Endodermal cell (in vitro differentiated cells): ENCODE measurements at regions not wholly inside any gene's neighbourhood (a gene's known extent, or its start where the extent isn't known, plus 50 kb on each side); places are given as distances from the start of the nearest gene placed in this dataset.
A peak's percentile ranks its signal among the peaks of the same experiment; 100 is the strongest.

Experiments used
- DNase-seq: peaks from one replicate; pipeline ENCODE4 v3.0.0-alpha.2; 2017
- H3K27ac ChIP-seq: 2 replicates; pipeline ENCODE4 v1.5.1; 2013; ENCODE audit warnings: mild to moderate bottlenecking, low read depth, low read length, moderate library complexity
- H3K27me3 ChIP-seq: 2 replicates; pipeline ENCODE4 v1.6.1; 2013; ENCODE audit warnings: mild to moderate bottlenecking, low read length, moderate library complexity; ENCODE audit not compliant: insufficient read depth, control insufficient read depth, poor library complexity, severe bottlenecking
- H3K36me3 ChIP-seq: 2 replicates; pipeline ENCODE4 v1.7.0; 2013; ENCODE audit warnings: mild to moderate bottlenecking, low read length, moderate library complexity; ENCODE audit not compliant: control insufficient read depth, insufficient read depth
- H3K4me1 ChIP-seq: one replicate; pipeline ENCODE4 v1.7.0; 2013; ENCODE audit warnings: low read length; ENCODE audit not compliant: control insufficient read depth, insufficient read depth
- H3K4me3 ChIP-seq: 2 replicates; pipeline ENCODE4 v1.5.1; 2013; ENCODE audit warnings: mild to moderate bottlenecking, low read length, moderate library complexity
- H3K9ac ChIP-seq: 2 replicates; pipeline ENCODE4 v1.6.1; 2013; ENCODE audit warnings: mild to moderate bottlenecking, low read length, moderate library complexity; ENCODE audit not compliant: poor library complexity, severe bottlenecking; ENCODE audit errors: extremely low read depth
- H3K9me3 ChIP-seq: 2 replicates; pipeline ENCODE4 v1.6.1; 2013; ENCODE audit warnings: mild to moderate bottlenecking, low read length, moderate library complexity; ENCODE audit not compliant: control insufficient read depth
- H3K27ac Mint-ChIP-seq: 2 replicates; pipeline ENCODE4 v1.8.0; 2020; ENCODE audit warnings: mixed read lengths
- H3K27me3 Mint-ChIP-seq: 2 replicates; pipeline ENCODE4 v1.8.0; 2021; ENCODE audit warnings: mild to moderate bottlenecking, mixed read lengths; ENCODE audit not compliant: insufficient read depth
- H3K36me3 Mint-ChIP-seq: 2 replicates; pipeline ENCODE4 v1.8.0; 2020; ENCODE audit warnings: low read depth, mixed read lengths
- H3K4me1 Mint-ChIP-seq: 2 replicates; pipeline ENCODE4 v1.8.0; 2020; ENCODE audit warnings: mixed read lengths
- H3K4me3 Mint-ChIP-seq: 2 replicates; pipeline ENCODE4 v1.8.0; 2020; ENCODE audit warnings: mild to moderate bottlenecking, moderate library complexity, mixed read lengths
- H3K9me3 Mint-ChIP-seq: 2 replicates; pipeline ENCODE4 v1.8.0; 2020; ENCODE audit warnings: mild to moderate bottlenecking, mixed read lengths
- WGBS, 2 experiments: methylation state at CpG; one replicate each; pipeline versions ENCODE4 v1.1.5 to v1.1.7; 2013; ENCODE audit warnings: missing lambda C conversion rate in 2 of 2, mixed read lengths in 1 of 2; ENCODE audit not compliant: insufficient coverage in 1 of 2, insufficient read length in 1 of 2; 5-methylcytosine and 5-hydroxymethylcytosine counted together
- TF ChIP-seq, protein P1 (sequence below): fragments of 200-600 bp; sonication (generic); conservative IDR thresholded peaks from 2 replicates; pipeline ENCODE4 v1.5.0; 2021; ENCODE audit warnings: antibody characterized with exemption, mild to moderate bottlenecking

DNA sequence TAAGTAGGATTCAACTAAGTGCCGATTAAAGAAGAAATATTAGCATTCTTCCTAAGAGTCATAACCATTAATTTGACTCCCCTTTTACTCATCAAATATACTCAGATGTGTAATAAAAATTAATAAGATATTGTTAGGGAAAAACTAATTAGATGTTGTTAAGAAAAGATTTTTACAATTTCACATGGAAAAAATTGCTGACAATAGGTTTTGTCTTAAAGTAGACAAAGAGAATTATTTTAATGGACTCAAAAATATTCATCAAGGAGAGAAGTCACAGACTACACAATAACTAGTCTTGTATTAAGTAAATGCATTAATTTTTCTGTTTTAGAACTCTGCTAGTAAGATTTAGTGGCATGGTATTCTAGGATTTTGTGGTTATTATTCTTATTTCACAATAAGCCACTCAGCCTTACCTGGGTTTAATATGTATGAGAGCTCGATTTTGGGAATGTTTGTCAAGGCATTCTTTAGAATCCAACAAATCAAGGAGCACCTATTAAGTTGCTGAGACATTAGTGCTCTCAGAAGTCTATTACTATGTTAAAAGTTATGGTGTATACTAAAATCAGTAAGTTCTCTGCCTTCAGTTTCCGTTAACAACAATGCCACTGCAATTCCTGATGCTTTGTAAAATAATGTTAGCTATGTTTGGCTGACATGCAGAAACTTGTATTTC lies 110.2 kb upstream of the UGT8 start:
- no peak overlapping the region for H3K4me3 ChIP-seq
- Mint-ChIP-seq H3K27ac (no peak overlapping the region), H3K9me3 (peaks cover 11% of the 10 kb centered on the region), H3K4me3 (no peak overlapping the region), H3K36me3 (peaks cover 3% of the 10 kb centered on the region), H3K4me1 (peaks cover 12% of the 10 kb centered on the region), H3K27me3 (no peaks in the 10 kb centered on the region)
- TF ChIP-seq, protein P1, sequence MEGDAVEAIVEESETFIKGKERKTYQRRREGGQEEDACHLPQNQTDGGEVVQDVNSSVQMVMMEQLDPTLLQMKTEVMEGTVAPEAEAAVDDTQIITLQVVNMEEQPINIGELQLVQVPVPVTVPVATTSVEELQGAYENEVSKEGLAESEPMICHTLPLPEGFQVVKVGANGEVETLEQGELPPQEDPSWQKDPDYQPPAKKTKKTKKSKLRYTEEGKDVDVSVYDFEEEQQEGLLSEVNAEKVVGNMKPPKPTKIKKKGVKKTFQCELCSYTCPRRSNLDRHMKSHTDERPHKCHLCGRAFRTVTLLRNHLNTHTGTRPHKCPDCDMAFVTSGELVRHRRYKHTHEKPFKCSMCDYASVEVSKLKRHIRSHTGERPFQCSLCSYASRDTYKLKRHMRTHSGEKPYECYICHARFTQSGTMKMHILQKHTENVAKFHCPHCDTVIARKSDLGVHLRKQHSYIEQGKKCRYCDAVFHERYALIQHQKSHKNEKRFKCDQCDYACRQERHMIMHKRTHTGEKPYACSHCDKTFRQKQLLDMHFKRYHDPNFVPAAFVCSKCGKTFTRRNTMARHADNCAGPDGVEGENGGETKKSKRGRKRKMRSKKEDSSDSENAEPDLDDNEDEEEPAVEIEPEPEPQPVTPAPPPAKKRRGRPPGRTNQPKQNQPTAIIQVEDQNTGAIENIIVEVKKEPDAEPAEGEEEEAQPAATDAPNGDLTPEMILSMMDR: no peak
- no peaks in the 10 kb centered on the region for H3K36me3 ChIP-seq
- H3K9me3 ChIP-seq: peaks cover 8% of the 10 kb centered on the region
- H3K4me1 ChIP-seq: no peaks in the 10 kb centered on the region
- no peak for DNase-seq
- no peaks in the 10 kb centered on the region for H3K27me3 ChIP-seq
- H3K27ac ChIP-seq: no peak overlapping the region
- WGBS, 2 experiments: 96 to 100% methylated on average over 1 to 3 of the region's 3 CpGs
- no peak overlapping the region for H3K9ac ChIP-seq

DNA sequence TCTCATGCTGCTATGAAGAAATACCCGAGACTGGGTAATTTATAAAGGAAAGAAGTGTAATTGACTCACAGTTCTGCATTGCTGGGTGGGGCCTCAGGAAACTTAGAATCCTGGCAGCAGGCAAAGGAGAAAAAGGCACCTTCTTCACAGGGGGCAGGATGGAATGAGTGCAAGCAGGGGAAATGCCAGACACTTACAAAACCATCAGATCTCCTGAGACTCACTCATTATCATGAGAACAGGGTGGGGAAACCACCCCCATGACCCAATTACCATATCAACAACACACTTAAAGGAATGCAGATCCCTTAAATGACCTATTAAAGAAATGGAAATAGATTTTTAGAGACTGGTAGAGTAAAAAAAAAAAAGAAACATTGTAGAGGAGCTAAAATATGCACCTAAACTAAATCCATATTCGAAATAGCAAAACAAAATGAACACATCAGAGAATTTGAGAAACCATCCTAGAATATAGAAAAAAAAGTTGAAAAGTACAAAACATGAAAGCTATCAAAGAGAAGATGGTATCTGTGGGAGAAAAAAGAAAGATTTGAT lies 104.3 kb upstream of the UGT8 start:
- Mint-ChIP-seq H3K4me1 (peaks cover 7% of the 10 kb centered on the region), H3K36me3 (peaks cover 3% of the 10 kb centered on the region), H3K9me3 (peaks cover 16% of the 10 kb centered on the region), H3K27ac (no peak overlapping the region), H3K27me3 (no peaks in the 10 kb centered on the region), H3K4me3 (no peak overlapping the region)
- H3K9ac ChIP-seq: no peak overlapping the region
- WGBS, 2 experiments: 87 to 100% methylated on average over 1 of the region's 2 CpGs
- peak; percentile 71 for DNase-seq
- H3K27ac ChIP-seq: no peak overlapping the region
- H3K27me3 ChIP-seq: no peaks in the 10 kb centered on the region
- TF ChIP-seq, protein P1: no peak
- peaks cover 10% of the 10 kb centered on the region for H3K9me3 ChIP-seq
- no peak overlapping the region for H3K4me3 ChIP-seq
- no peaks in the 10 kb centered on the region for H3K4me1 ChIP-seq
- no peaks in the 10 kb centered on the region for H3K36me3 ChIP-seq

DNA sequence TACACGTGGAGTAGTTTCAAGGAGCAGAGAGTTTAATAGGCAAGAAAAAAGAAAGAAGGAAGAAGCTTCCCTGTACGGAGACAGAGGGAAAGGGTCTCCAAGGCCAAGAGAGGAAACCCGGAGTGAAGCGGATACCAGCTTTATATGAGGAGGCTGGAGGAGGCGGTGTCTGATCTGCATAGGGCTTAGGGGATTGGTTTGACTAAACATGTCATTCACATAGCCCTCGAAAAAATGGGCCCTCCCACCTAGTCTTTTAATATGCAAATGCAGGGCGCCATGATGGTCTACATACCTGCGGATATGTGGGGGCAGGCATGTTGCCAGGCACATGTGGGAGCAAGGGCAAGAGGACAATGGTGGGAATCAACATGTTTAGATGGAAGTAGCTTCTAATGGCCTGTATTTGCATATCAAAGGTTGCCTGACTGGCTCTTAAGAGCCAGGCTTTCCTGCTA lies 103.1 kb upstream of the UGT8 start:
- H3K27me3 Mint-ChIP-seq: no peaks in the 10 kb centered on the region
- H3K4me1 Mint-ChIP-seq: peaks cover 2% of the 10 kb centered on the region
- peak overlapping the region; percentile 33 for H3K27ac ChIP-seq

More for the DNA sequence above, 103.1 kb upstream of the UGT8 start:
- H3K27me3 ChIP-seq: no peaks in the 10 kb centered on the region
- DNase-seq: peak; percentile 92
- Mint-ChIP-seq H3K4me3 (no peak overlapping the region), H3K27ac (peak overlapping the region; percentile 75), H3K9me3 (peaks cover 16% of the 10 kb centered on the region), H3K36me3 (peaks cover 3% of the 10 kb centered on the region)
- H3K4me1 ChIP-seq: no peaks in the 10 kb centered on the region
- no peaks in the 10 kb centered on the region for H3K36me3 ChIP-seq
- no peak overlapping the region for H3K4me3 ChIP-seq
- WGBS, 2 experiments: 61 to 76% methylated on average over 6 to 8 of the region's 8 CpGs
- no peak overlapping the region for H3K9ac ChIP-seq
- H3K9me3 ChIP-seq: peaks cover 10% of the 10 kb centered on the region
- TF ChIP-seq, protein P1: no peak
